Lower lobe of right lung (tissue), 2 donors: ENCODE measurements at regions not wholly inside any gene's neighbourhood (a gene's known extent, or its start where the extent isn't known, plus 50 kb on each side); places are given as distances from the start of the nearest gene placed in this dataset.

Source experiments
- ATAC-seq, 2 donors: fragments of 200-7000 bp; cut with Tn5 transposase; one replicate each; pipeline ENCODE4 v1.9.1; 2020 to 2022; ENCODE audit warnings: mild to moderate bottlenecking in 2 of 2, moderate library complexity in 2 of 2
- DNase-seq: peaks from one replicate; pipeline ENCODE4 v3.0.0-alpha.2; 2020
- H3K27ac ChIP-seq: fragments of 200-600 bp; one replicate; pipeline ENCODE4 v1.8.0; 2022
- H3K27me3 ChIP-seq: fragments of 200-600 bp; one replicate; pipeline ENCODE4 v1.8.0; 2022; ENCODE audit warnings: low read depth
- H3K36me3 ChIP-seq: fragments of 200-600 bp; one replicate; pipeline ENCODE4 v1.8.0; 2022; ENCODE audit warnings: mild to moderate bottlenecking
- H3K4me1 ChIP-seq: fragments of 200-600 bp; one replicate; pipeline ENCODE4 v1.8.0; 2022
- H3K4me3 ChIP-seq: fragments of 200-600 bp; one replicate; pipeline ENCODE4 v1.8.0; 2022; ENCODE audit warnings: mild to moderate bottlenecking
- H3K9me3 ChIP-seq: fragments of 200-600 bp; one replicate; pipeline ENCODE4 v1.8.0; 2022
- intact Hi-C: fragments of 100-400 bp; cut with DNase I; formaldehyde crosslinking; loops from one replicate; pipeline ENCODE4 v1.11.0; 2022
- TF ChIP-seq, protein P1 (sequence below): fragments of 200-600 bp; IDR thresholded peaks from one replicate; pipeline ENCODE4 v1.8.0; 2022; ENCODE audit warnings: antibody characterized with exemption, mild to moderate bottlenecking
- donor health status: DM: no; HTN: yes; CAD: no; lungs with severe emphysema.

DNA sequence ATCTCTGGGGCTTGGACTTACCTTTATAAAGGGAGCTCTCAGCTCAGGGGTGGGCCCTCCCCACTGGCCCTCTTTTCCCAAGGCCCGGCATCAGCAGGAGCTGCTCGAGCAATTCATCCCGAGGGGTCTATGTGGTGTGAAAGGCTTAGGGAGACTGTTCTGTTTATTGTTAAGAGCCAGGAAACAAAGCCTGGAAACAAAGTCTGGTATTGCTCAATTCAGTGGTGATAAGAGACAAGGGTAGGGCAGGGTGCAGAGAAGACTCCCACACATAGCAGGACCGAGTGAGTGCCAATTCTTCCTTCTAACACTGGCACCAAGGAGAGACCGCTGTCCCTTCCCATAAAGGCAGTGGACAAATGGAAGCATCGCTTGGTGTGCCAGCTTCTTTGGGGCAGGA lies 750.7 kb downstream of the KCNJ18 start:
- DNase-seq: no peak
- intact Hi-C loops: no loop called here
- Histone ChIP-seq H3K4me3 (no peak overlapping the region), H3K27ac (no peak overlapping the region), H3K36me3 (no peaks in the 10 kb centered on the region), H3K27me3 (no peaks in the 10 kb centered on the region), H3K4me1 (no peaks in the 10 kb centered on the region), H3K9me3 (no peaks in the 10 kb centered on the region)
- ATAC-seq: no peak
- TF ChIP-seq, protein P1, sequence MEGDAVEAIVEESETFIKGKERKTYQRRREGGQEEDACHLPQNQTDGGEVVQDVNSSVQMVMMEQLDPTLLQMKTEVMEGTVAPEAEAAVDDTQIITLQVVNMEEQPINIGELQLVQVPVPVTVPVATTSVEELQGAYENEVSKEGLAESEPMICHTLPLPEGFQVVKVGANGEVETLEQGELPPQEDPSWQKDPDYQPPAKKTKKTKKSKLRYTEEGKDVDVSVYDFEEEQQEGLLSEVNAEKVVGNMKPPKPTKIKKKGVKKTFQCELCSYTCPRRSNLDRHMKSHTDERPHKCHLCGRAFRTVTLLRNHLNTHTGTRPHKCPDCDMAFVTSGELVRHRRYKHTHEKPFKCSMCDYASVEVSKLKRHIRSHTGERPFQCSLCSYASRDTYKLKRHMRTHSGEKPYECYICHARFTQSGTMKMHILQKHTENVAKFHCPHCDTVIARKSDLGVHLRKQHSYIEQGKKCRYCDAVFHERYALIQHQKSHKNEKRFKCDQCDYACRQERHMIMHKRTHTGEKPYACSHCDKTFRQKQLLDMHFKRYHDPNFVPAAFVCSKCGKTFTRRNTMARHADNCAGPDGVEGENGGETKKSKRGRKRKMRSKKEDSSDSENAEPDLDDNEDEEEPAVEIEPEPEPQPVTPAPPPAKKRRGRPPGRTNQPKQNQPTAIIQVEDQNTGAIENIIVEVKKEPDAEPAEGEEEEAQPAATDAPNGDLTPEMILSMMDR: no peak

DNA sequence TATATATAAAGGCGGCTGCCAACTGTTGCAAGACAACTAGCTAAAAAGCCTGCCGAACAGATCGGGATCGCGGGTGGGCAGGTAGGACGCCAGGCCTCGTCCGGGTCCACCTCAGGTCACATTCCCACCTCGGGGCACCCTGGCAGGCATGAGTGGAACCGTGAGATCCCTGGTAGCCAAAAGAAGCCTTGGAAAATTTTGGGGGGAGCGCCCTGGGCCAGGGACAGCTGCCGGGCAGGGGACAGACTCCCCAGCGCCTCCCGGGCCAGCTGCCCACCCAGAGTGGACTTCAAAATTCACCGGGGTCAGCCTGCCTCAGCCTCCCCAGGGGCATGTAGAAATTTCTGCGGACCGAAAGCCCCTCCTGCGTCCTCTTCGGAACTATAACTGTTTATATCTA lies 760.9 kb downstream of the KCNJ18 start:
- no peak for DNase-seq
- intact Hi-C loops: no loop called here
- Histone ChIP-seq H3K4me3 (no peak overlapping the region), H3K27me3 (no peaks in the 10 kb centered on the region), H3K9me3 (no peaks in the 10 kb centered on the region), H3K36me3 (no peaks in the 10 kb centered on the region), H3K27ac (no peak overlapping the region), H3K4me1 (no peaks in the 10 kb centered on the region)
- ATAC-seq: no peak
- TF ChIP-seq, protein P1: no peak

DNA sequence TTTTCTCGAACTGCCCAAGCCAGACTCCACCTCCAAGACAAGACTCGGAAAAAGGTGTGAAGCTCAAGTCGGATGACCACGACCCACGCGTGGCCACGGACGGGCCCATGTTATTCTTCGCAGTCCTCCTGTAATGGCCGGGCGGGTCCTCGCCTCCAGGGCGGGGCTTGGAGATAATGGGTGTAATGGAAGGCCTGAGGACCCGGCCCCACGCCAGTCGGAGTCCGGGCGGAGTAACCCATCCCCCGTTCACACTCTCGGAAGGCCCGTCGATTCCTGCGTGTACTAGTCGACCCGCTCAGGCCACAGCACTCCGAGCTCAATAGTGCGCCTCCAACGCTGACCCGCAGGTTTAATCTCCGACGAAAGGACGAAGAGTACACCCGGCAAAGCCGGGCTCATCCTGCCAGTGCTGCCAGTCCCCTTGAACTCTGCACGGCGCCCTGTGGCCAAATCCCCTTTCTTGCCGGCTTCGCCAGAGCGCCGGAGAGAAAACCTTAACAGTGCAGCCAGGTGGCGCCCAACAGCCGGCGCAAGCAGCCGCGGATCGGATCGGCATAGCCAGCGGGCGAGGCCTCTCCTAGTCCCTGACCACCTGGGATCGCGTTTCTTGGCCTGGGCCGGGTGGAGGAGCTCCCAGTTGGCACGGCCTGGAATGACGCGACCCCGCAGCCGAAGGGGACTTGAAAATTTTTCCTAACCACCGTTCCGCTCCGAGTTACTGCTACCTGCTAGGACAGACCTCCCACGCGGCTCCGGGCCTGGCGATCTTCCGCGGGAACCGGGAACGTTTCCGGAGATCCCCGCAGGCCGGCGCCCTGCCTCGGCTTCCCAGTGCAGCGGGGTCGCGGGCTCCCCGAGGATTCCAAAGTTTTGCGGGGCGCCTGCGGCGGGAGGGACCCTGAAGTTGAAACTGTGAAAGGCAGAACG lies 762.0 kb downstream of the KCNJ18 start:
- Histone ChIP-seq H3K27me3 (no peaks in the 10 kb centered on the region), H3K4me1 (no peaks in the 10 kb centered on the region), H3K27ac (no peak overlapping the region), H3K9me3 (no peaks in the 10 kb centered on the region), H3K4me3 (no peak overlapping the region), H3K36me3 (no peaks in the 10 kb centered on the region)
- TF ChIP-seq, protein P1: no peak
- intact Hi-C loops: no loop called here
- ATAC-seq: peak in 1 of 2 donors; percentile 29
- DNase-seq: no peak

GRCh38 chr17:22459331-22459952 lies 767.1 kb downstream of the KCNJ18 start:
- Histone ChIP-seq H3K9me3 (no peaks in the 10 kb centered on the region), H3K4me1 (no peaks in the 10 kb centered on the region), H3K27ac (no peak overlapping the region), H3K4me3 (no peak overlapping the region), H3K27me3 (no peaks in the 10 kb centered on the region), H3K36me3 (no peaks in the 10 kb centered on the region)
- intact Hi-C loops: no loop called here
- no peak for DNase-seq
- TF ChIP-seq, protein P1: no peak
- ATAC-seq: no peak

GRCh38 chr17:22459953-22460350 lies 767.6 kb downstream of the KCNJ18 start:
- intact Hi-C loops: no loop called here
- ATAC-seq (no peak), DNase-seq (no peak)
- no peaks in the 10 kb centered on the region for H3K4me1 ChIP-seq
- H3K9me3 ChIP-seq: no peaks in the 10 kb centered on the region
- H3K4me3 ChIP-seq: no peak overlapping the region
- H3K36me3 ChIP-seq: no peaks in the 10 kb centered on the region
- H3K27me3 ChIP-seq: no peaks in the 10 kb centered on the region
- TF ChIP-seq, protein P1: no peak
- no peak overlapping the region for H3K27ac ChIP-seq
